Activated T-helper 1 cell treated with Interleukin-2 at 50 U/mL for 16 hours (primary cell): ENCODE measurements at regions not wholly inside any gene's neighbourhood (a gene's known extent, or its start where the extent isn't known, plus 50 kb on each side); places are given as distances from the start of the nearest gene placed in this dataset.
"Not testable (repeated sequence)": the region's sequence is repeated elsewhere in the genome, so short reads cannot be mapped to it uniquely, and the experiment has no call there.

Experiments used
- DNase-seq: peaks from one replicate; pipeline ENCODE4 v3.0.0-alpha.2; 2020; ENCODE audit warnings: low read depth

DNA sequence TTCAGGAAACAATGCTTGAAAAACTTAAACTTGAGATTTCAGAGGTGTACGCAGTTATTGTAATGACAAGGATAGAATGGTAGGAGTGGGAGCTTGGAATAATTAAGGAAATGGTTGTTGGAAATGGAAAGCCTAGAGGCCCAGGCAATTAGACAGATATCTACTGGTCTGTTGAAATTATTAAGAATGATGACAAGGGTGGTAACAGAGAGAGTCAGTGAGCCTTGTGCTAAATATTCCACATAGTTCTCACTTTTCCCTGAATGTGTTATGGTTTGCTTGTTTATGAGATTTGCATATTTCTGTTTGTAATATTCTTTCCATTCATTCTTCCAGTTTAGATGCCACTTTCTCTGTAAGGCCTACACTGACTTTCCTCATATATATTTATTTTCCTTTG lies 66.0 kb upstream of the ATP2B1 start:
- no peak for DNase-seq

DNA sequence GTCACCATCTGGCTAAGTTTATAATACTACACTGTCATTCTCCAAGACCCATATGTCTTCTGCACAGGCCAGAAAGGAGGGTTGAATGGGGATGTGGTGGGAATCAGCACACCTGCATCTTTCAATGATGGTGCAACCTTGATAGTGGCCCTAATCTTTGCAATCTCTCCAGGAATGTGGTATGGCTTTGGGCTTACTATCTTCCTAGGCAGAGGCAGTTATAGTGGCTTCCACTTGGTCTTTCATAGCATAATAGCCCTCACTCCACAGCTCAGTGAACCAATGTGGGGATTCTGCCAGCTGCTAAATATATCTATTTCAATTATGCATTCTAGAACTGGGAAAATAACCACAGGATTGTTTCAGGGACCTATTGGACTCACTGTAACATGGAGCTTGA lies 61.8 kb upstream of the ATP2B1 start:
- no peak for DNase-seq

DNA sequence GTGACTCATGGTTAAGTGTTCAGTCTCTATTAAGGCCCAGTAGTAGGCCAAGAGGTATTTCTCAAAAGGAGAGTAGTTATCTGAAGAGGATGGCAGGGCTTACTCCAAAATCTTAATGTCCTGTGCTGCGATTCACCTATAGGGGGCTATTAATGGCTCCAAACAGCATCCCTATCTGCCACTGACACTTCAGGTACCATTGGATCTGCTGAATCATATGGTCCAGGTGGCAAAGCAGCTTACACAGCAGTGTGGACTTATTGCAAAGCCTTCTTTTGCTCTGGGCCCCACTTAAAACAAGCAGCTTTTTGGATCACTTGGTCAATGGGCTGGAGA lies 60.8 kb upstream of the ATP2B1 start:
- no peak for DNase-seq

DNA sequence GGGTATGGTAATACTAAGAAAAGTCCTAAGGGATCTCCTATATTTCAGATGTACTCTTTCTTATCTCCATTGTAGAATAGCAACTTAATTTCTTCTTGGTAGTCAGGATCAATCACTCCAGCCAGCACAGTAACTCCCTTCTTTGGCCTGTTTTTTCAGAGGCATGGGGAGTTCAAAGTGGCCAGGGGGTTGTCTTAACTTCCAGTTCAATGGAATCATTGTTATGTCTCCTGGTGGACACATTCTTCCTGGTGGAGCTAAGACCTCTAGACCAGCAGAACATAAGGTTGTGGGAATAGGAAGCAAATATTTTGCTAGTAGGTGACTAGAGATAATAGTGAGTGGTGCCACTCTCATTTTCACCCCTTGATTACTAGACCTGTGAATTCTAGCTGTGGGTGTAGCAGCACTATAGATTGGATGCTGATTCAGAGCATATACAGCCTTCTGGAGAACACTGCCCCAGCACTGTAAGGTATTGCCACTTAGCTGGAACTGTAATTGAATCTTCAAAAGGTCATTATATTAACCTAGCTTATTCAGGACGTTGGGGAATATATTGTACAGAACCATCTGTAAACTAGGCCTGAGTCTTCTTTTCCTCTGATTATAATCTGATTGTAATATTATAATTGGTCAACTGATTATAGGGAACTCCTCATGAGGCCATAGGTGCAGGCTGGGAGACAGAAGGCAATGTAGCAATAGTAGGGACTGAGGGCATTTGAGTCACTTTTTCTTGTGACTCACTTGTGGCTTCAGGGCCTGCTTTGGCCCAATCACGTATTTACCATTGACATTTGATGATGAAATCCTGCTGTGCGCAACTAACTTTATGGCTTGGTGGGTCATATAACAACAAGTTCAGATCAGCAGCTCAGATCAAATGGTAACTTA lies 60.2 kb upstream of the ATP2B1 start:
- DNase-seq, result no peak

DNA sequence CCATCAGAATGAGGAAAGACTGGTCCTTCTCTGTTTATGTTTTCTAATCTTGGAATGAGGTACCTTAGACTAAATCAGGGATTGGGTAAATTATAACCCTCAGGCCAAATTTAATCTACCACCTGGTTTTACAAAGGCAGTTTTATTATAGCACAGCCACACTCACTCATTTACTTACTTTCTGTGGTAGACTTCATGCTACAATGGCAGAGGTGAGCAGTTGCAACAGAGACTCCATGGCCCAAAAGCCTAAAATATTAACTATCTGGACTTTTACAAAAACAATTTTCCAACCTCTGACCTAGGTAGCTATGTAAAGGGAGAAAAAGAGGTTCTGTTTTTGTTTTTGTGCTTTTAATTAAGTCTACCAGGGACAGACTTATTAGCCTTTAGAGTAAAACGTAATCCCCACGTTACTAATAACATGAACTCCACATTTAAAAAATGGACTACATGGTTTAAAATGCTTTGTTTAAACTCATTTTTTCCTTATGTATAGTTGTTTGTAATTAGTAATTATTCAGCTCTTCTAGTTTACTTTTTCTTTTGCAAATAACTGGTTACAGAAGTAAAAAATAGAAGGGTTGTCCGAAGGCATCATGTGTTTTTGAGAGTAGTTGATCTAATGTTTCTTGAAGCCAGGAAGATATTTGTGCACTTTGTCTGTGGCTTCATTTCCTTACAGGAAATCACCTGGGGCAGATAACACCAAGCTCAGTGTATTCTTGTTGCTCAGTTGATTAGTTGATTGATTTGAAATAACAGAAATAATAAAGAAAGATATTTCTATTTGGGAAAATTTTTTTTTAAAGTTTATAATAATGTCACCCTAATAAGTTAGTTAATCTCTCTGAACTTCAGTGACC lies 57.6 kb upstream of the ATP2B1 start:
- DNase-seq, result no peak

DNA sequence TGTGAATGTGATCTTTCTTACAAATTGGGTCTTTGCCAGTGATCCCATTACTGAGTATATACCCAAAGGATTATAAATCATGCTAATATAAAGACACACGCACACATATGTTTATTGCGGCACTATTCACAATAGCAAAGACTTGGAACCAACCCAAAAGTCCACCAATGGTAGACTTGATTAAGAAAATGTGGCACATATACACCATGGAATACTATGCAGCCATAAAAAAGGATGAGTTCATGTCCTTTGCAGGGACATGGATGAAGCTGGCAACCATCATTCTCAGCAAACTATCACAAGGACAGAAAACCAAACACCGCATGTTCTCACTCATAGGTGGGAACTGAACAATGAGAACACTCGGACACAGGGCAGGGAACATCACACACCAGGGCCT lies 55.5 kb upstream of the ATP2B1 start:
- not testable (repeated sequence) for DNase-seq

DNA sequence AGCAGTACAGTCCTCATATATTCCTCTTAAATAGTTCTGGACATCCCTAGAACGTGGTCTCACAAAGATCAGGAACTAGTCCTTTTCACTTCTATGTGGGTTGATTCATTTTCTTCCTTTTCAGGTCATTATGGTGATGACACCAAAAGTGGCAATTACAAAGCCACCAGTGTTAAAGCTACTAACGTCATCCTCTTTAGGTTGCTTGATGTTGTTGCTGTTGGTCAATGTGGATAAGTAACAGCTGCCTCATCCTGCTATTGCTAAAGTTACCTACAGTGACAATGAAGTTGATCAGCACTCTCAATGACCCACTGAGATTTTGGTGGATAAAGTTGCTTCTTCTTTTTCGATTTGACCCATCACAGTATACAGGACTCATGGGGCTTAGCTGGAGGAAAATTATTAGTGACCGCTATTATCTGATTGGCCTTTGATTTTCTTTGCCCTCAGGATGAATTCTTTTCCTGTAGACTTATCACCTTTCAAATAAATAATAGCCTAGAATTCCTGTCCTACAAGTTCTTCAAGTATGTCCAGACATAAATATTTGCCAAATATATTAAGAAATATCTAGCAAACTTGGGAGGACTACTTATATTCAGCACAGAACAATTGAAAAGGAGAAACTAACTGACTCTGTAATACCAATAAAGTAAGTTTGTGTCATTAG lies 54.0 kb upstream of the ATP2B1 start:
- DNase-seq, result no peak

DNA sequence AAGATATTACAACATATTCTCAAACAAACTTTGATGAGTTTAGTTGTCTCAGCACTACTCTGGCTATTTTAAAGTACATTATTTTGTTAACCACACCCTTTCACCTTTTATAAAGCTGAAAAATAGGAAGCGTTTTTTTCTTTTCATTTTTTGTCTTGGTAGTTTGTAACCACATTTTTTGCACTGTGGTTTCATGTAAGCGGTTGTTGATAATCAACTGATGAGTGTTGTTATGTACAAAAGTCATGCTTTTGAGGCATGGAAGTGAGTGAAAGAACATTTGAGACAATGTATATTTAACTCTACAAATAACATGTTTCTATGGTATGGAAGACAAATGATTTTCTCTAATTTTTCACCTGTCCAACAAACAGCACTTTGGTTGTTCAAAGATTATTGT lies 52.1 kb upstream of the ATP2B1 start:
- no peak for DNase-seq
